Neural cell (in vitro differentiated cells): ENCODE measurements at regions not wholly inside any gene's neighbourhood (a gene's known extent, or its start where the extent isn't known, plus 50 kb on each side); places are given as distances from the start of the nearest gene placed in this dataset.

Experiments used
- H2AFZ ChIP-seq: fragments of 200-600, 300-800 bp; sonication (generic), shearing (Covaris generic); 2 replicates; pipeline ENCODE4 v1.6.0; 2014; ENCODE audit warnings: low read depth, mild to moderate bottlenecking, antibody characterized with exemption, low read length, moderate library complexity
- H3F3A ChIP-seq: fragments of 200-600 bp; shearing (Covaris generic); 2 replicates; pipeline ENCODE4 v1.6.1; 2016; ENCODE audit warnings: mild to moderate bottlenecking, moderate library complexity, mixed read lengths, antibody characterized with exemption, low read length; ENCODE audit not compliant: insufficient read depth, poor library complexity, severe bottlenecking
- H3K27ac ChIP-seq: fragments of 200-600, 300-800 bp; sonication (generic), shearing (Covaris generic); 2 replicates; pipeline ENCODE4 v1.5.1; 2014; ENCODE audit warnings: mild to moderate bottlenecking, low read length, moderate library complexity
- H3K27me3 ChIP-seq: fragments of 300-800, 200-600 bp; sonication (generic), shearing (Covaris generic); 2 replicates; pipeline ENCODE4 v1.6.0; 2014; ENCODE audit warnings: mild to moderate bottlenecking, low read depth, low read length, moderate library complexity; ENCODE audit not compliant: insufficient read depth
- H3K36me3 ChIP-seq: fragments of 300-800, 200-600 bp; sonication (generic), shearing (Covaris generic); 2 replicates; pipeline ENCODE4 v1.5.1; 2014; ENCODE audit warnings: mild to moderate bottlenecking, antibody characterized with exemption, low read length, moderate library complexity; ENCODE audit not compliant: insufficient read depth
- H3K4me2 ChIP-seq: fragments of 300-800, 200-600 bp; sonication (generic), shearing (Covaris generic); 2 replicates; pipeline ENCODE4 v1.6.0; 2014; ENCODE audit warnings: mild to moderate bottlenecking, low read length
- H3K4me3 ChIP-seq: fragments of 300-800, 200-600 bp; sonication (generic), shearing (Covaris generic); 2 replicates; pipeline ENCODE4 v1.5.1; 2014; ENCODE audit warnings: mild to moderate bottlenecking, low read length, moderate library complexity
- H3K79me2 ChIP-seq: fragments of 200-600 bp; shearing (Covaris generic); replicated peaks from 2 replicates; pipeline ENCODE4 v1.6.0; 2014; ENCODE audit warnings: mild to moderate bottlenecking, low read length, moderate library complexity; ENCODE audit not compliant: insufficient read depth
- H3K9ac ChIP-seq: fragments of 300-800, 200-600 bp; sonication (generic), shearing (Covaris generic); 2 replicates; pipeline ENCODE4 v1.6.1; 2016; ENCODE audit warnings: mild to moderate bottlenecking, low read length, mixed read lengths
- H3K9me2 ChIP-seq: fragments of 200-600 bp; shearing (Covaris generic); 2 replicates; pipeline ENCODE4 v1.6.1; 2016; ENCODE audit warnings: mild to moderate bottlenecking, low read length, mixed read lengths; ENCODE audit not compliant: insufficient read depth
- H3K9me3 ChIP-seq: fragments of 200-600, 300-800 bp; sonication (generic), shearing (Covaris generic); 2 replicates; pipeline ENCODE4 v1.6.1; 2016; ENCODE audit warnings: mild to moderate bottlenecking, mixed run types, low read length, moderate library complexity, mixed read lengths
- H4K20me1 ChIP-seq: fragments of 200-600 bp; shearing (Covaris generic); 2 replicates; pipeline ENCODE4 v1.6.1; 2016; ENCODE audit warnings: mild to moderate bottlenecking, mixed run types; ENCODE audit not compliant: insufficient read depth
- CTCF ChIP-seq: fragments of 450-650 bp; IDR thresholded peaks from 2 replicates; pipeline ENCODE4 v1.5.1; 2014; ENCODE audit warnings: antibody characterized with exemption, mild to moderate bottlenecking, moderate library complexity; ENCODE audit not compliant: poor library complexity, severe bottlenecking
- EP300 ChIP-seq: fragments of 450-650 bp; conservative IDR thresholded peaks from 2 replicates; pipeline ENCODE4 v1.6.1; 2014; ENCODE audit warnings: antibody characterized with exemption, mild to moderate bottlenecking, moderate library complexity; ENCODE audit not compliant: poor library complexity, severe bottlenecking
- EZH2 ChIP-seq: fragments of 200-600, 300-800 bp; shearing (Covaris generic), sonication (generic); IDR thresholded peaks from 2 replicates; pipeline ENCODE4 v1.6.1; 2014; ENCODE audit warnings: antibody characterized with exemption, low read length, borderline replicate concordance, mild to moderate bottlenecking; ENCODE audit not compliant: insufficient read depth, poor library complexity, severe bottlenecking
- MXI1 ChIP-seq: fragments of 450-650 bp; conservative IDR thresholded peaks from 2 replicates; pipeline ENCODE4 v1.6.1; 2014; ENCODE audit warnings: antibody characterized with exemption, mild to moderate bottlenecking; ENCODE audit not compliant: poor library complexity, severe bottlenecking
- POLR2AphosphoS5 ChIP-seq: IDR thresholded peaks from 2 replicates; pipeline ENCODE4 v1.6.1; 2012
- RAD21 ChIP-seq: fragments of 450-650 bp; conservative IDR thresholded peaks from 2 replicates; pipeline ENCODE4 v1.6.1; 2014; ENCODE audit warnings: antibody characterized with exemption, mild to moderate bottlenecking, moderate library complexity
- REST ChIP-seq: IDR thresholded peaks from 2 replicates; pipeline ENCODE4 v1.6.1; 2012; ENCODE audit warnings: borderline replicate concordance
- SMC3 ChIP-seq: fragments of 450-650 bp; conservative IDR thresholded peaks from 2 replicates; pipeline ENCODE4 v1.6.1; 2014; ENCODE audit warnings: antibody characterized with exemption, mild to moderate bottlenecking, moderate library complexity; ENCODE audit not compliant: poor library complexity
- TAF1 ChIP-seq: IDR thresholded peaks from 2 replicates; pipeline ENCODE4 v1.6.1; 2012; ENCODE audit warnings: low read depth

GRCh38 chr4:176610594-176610993, 182.1 kb downstream of the VEGFC start:
- Histone ChIP-seq H3K4me2 (no peak overlapping the region), H2AFZ (no peak overlapping the region), H3K79me2 (no peaks in the 10 kb centered on the region), H3K9me3 (no peaks in the 10 kb centered on the region), H3K9me2 (no peaks in the 10 kb centered on the region), H3K9ac (no peak overlapping the region), H3F3A (no peaks in the 10 kb centered on the region), H3K36me3 (no peaks in the 10 kb centered on the region), H3K4me3 (no peak overlapping the region), H3K27ac (no peak overlapping the region), H3K27me3 (no peaks in the 10 kb centered on the region), H4K20me1 (no peaks in the 10 kb centered on the region)
- no peak for TF ChIP-seq RAD21
- TF ChIP-seq CTCF = no peak
- no peak for TF ChIP-seq REST
- no peak for TF ChIP-seq MXI1
- TF ChIP-seq POLR2AphosphoS5 = no peak
- no peak for TF ChIP-seq EP300
- TF ChIP-seq TAF1 = no peak

GRCh38 chr4:176611381-176611780, 181.3 kb downstream of the VEGFC start:
- H3K27ac ChIP-seq = no peak overlapping the region
- no peaks in the 10 kb centered on the region for H3K9me2 ChIP-seq
- H3K9ac ChIP-seq = no peak overlapping the region
- no peak overlapping the region for H2AFZ ChIP-seq
- no peaks in the 10 kb centered on the region for H4K20me1 ChIP-seq
- TF ChIP-seq EP300 (no peak), TAF1 (no peak), EZH2 (no peak), CTCF (no peak), SMC3 (no peak), POLR2AphosphoS5 (no peak), RAD21 (no peak), MXI1 (no peak), REST (no peak)
- H3K27me3 ChIP-seq = no peaks in the 10 kb centered on the region
- no peaks in the 10 kb centered on the region for H3K79me2 ChIP-seq
- no peak overlapping the region for H3K4me2 ChIP-seq
- no peak overlapping the region for H3K4me3 ChIP-seq
- H3F3A ChIP-seq = no peaks in the 10 kb centered on the region
- no peaks in the 10 kb centered on the region for H3K36me3 ChIP-seq
- H3K9me3 ChIP-seq = no peaks in the 10 kb centered on the region
